ENCODE measurements at regions not wholly inside any gene's neighbourhood (a gene's known extent, or its start where the extent isn't known, plus 50 kb on each side); places are given as distances from the start of the nearest gene placed in this dataset.
"Not testable (repeated sequence)": the region's sequence is repeated elsewhere in the genome, so short reads cannot be mapped to it uniquely, and the experiment has no call there.

GRCh38 chr12:38159591-38160317, 156.8 kb upstream of the ALG10B start:
- no peak for DNase-seq (ENCODE audit: low read depth)

DNA sequence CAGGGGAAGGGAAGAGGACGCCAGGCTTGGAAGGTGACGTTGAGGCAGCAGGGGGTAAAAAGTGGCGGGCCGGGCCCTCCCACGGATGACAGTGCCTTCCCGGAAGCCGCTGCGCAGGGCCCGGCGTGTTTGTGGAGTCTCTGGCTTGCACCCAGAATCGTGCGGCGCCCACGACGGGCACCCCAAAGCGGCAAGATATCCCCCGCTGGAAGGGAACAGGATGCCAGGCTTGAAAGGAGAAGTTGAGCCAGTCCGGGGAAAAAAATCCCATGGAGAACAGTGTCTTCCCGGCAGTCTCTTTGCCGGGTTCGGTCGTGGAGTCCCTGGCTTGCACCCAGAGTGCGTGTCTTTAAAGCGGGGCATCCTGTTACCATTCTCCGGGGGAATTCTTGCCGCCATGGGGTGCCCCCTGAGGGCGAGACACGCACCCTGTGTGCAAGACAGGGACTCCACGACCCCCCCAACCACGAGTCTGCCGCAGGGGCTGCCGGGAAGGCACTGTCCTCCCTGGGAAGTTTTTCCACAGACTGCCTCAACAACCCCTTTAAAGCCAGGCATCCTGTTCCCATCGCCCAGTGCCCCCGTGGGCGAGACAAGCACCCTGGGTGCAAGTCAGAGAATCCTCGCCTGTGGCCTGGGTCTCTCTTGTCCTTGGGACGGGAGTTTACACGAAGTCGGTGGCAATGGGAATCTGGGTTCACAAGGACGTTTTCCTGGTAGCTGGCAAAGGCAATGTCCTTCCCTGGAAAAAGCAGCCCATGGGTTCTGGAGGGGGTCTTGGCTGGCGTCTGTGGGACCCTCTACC, 156.1 kb upstream of the ALG10B start:
- no peak for DNase-seq (ENCODE audit: low read depth)

DNA sequence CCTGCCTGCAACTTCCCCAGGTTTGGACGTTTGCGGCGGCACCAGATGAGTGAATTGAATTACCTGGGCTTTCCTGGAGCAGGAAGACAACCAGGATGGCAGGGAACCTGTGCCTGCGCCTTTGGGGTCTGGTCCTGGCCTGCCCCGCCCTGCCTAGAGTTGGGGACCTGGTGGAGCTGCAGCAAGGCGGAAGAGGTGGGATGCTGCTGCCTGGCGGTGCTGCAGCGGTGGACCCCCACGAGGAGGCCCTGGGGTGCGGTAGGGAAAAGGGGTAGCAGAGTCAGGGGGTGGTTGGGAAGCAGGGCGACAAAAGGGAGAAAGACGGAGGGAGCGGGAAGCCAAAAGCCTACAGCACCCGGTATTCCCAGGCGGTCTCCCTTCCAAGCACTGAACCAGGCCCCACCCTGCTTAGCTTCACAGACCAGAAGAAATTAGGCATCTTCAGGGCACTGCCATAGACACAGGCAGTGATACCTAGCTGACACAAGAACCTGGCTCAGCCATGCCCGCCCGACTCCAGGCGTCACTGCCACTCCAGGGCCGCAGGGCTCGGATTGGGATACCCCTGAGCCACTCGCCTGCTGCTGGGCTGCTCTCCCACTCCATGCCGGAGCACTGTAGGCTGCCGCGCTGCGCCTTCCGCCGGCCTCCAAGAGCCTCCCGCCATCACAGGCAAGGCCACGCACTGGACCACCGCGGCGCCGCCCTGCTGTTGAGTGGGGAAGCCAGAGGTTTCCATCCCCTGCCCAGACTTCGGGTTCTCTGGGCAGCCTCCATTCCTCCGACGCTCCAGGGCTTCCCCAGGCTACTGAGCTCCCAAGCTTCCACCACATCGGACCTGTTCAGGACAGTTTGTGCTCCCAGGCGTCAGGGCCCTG, 155.2 kb upstream of the ALG10B start:
- DNase-seq (ENCODE audit: low read depth) = no peak

DNA sequence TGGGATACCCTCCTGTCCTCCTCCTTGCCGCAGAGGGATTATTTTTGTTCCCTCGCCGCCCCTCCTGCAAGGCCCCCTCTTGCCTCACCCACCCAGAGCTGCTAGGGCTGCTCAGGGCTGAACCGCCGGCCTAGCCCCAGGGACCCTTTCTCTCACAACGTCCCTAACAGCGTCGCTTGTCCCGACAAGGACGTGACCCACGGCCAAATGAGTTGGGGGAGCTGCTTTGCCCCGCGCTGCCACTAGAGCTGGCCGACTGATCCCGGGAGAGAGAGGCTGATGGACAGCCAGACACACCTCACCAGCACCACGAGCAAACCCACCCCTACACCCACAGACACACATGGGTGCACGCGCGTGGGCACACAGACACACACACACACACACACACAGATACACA, 154.6 kb upstream of the ALG10B start:
- DNase-seq (ENCODE audit: low read depth) = no peak

DNA sequence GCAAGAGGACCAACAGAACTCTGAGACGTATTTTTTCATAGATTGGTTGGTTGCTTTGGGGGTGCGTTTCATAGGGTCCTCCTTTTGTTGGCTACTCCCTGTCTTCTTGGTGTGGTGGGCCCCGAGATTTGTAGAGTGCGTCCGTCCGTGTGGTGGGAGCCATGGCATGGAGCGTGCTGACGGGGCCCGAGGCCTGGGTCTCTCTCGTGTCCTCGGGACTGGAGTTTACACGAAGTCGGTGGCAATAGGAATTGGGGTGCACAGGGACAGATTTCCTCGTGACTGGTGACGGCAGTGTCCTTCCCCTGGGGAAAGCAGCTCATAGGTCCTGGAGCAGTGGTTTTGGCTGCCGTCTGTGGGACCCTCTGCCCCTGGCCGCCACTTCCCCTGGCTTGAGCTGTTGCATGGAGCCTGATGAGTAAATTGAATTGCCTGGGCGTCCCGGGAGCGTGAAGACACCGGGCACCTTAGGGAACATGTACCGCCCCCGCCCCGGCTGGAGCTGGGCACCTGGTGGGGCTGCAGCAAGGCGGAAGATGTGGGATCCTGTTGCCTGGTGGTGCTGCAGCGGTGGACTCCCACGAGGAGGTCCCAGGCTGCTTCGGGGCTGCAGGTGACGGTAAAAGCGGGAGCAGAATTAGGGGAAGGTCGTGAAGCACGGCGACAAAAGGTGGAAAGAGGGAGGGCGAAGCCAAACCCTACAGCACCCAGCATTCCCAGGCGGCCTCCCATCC, 153.7 kb upstream of the ALG10B start:
- DNase-seq (ENCODE audit: low read depth) = no peak

- DNase-seq (ENCODE audit: low read depth) = no peak
Observed at GRCh38 chr12:38163442-38163801, 153.2 kb upstream of the ALG10B start.

GRCh38 chr12:38166225-38166624, 150.3 kb upstream of the ALG10B start:
- DNase-seq (ENCODE audit: low read depth) = no peak

DNA sequence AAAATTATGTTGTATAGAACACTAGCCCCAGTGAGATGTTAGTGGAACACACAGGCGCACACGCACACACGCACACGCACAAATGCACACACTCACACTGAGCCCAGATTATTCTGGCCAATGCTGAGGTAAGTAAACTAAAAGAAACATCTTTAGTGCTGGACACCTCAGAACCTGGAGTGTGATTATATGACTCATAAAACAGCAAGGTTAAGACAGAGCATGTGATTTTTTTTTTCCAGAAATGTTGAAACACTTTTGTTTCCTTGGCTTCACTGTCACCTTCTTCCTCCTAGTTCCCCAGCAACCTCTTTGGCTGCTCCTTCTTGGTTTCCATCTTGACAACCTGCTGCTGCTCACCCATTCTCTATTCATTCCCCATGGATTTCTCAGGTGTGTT, 141.0 kb upstream of the ALG10B start:
- DNase-seq (ENCODE audit: low read depth) = peak; percentile 10

DNA sequence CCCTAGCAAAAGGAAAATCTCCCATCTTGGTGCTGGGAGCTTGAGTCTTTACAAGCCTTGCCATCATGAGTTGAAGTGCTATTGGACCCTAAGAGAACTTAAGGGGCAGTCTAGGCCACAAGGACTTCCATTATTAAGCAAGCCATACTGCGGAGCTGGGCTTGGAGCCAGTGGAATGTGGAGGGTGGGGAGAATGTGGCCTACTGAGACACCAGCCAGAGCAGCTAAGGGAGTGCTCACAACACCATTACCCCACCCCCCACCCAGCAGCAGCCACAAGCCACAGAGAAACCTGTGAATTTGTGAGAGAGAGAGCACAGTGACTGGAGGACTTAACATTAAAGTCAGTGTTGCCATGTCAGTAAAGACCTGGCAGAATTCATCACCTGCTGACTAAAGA, 133.0 kb upstream of the ALG10B start:
- not testable (repeated sequence) for DNase-seq (ENCODE audit: low read depth)

DNA sequence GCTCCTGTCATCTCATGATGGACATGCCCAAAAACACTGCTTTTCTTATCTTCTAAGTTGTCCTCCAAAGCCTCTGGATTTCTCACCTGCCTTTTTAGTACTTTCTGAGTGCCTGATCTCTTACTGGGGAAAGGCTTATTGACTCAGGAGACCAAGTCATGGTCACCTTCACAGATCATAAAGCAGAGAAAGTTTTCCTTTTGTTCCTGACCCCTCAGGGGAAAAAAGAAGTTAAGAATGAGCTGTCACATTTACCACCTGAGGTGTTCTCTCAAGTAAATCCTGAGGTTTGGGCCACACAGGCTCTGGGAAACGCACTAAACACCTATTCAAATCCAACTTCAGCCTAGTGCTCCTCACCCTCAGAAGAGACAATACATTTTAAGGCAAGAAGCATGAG, 119.3 kb upstream of the ALG10B start:
- DNase-seq (ENCODE audit: low read depth) = not testable (repeated sequence)

GRCh38 chr12:38201461-38202276, 114.9 kb upstream of the ALG10B start:
- no peak for DNase-seq (ENCODE audit: low read depth)

DNA sequence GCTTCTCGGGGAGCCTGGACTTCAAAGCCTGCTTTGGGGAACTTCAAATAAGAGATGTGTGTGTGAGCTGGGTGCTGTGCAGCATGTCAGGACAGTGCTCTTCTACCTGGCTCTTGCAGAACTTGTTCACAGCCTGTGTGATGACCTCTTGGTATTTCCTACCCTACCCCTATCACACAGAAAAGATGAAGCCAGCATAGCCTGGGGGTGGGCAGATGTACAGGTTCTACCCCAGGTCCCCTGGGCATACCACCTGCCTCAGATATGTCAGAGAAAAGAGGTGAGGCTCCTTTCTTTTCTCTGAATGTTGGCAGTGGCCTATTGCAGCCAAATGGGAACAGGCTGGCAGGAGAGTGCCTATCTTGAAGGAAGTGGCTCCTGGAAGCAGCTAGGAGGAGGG, 111.7 kb upstream of the ALG10B start:
- no peak for DNase-seq (ENCODE audit: low read depth)

DNA sequence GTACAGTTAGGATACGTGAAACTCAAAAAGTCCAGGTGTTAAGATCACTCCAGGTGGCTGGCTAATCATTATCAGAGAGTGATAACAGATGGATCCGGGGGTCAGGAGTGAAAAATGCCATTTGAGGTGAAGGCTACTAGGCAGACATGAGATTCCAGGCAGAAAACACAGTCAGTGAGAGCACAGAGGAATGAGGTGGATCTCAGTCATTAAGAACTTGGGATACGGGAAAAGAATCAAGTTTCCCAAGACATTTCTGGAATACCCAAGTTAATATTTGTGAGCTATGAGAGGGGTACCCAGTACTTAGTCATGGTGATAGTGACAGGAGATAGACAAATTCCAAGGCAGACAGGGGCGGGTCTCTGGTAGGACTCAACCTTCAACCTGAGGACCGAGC, 94.6 kb upstream of the ALG10B start:
- DNase-seq (ENCODE audit: low read depth) = no peak

DNA sequence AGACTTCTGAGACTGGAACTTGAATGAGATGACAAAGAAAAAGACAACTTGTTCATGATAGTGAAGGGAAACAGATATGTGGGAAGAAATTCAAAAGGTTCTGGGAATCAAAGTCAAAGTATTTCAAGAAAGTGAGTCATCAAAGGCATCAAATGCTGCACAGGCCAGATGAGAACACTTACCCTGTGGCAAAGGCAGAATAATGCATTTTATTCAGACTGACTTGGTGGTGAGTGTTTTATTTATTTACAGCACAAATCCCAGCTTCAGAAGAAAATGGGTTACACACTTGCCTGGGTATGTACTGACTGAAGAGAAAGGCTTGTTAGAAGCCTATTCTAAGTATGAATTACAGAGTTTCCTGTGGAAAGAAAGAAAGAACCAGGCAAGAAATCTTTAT, 78.2 kb upstream of the ALG10B start:
- peak; percentile 29 for DNase-seq (ENCODE audit: low read depth)

- DNase-seq (ENCODE audit: low read depth) = no peak
Observed at GRCh38 chr12:38253778-38254177, 62.8 kb upstream of the ALG10B start.

- DNase-seq (ENCODE audit: low read depth) = no peak
Observed at GRCh38 chr12:38258411-38258810, 58.2 kb upstream of the ALG10B start.

Measured in ELR (cell line).